HEK293T (cell line): ENCODE measurements at regions not wholly inside any gene's neighbourhood (a gene's known extent, or its start where the extent isn't known, plus 50 kb on each side); places are given as distances from the start of the nearest gene placed in this dataset.

Experiments
- CTCF ChIA-PET: fragments of 350-600 bp; formaldehyde crosslinking; extraction: SDS; loops from one replicate; lab custom pipeline; 2021; ENCODE audit warnings: antibody characterized with exemption, inconsistent platforms; lab: Yijun Ruan, JAX
- POLR2A ChIA-PET: fragments of 350-600 bp; formaldehyde crosslinking; extraction: SDS; loops from one replicate; lab custom pipeline; 2020; ENCODE audit warnings: antibody characterized with exemption, inconsistent platforms; lab: Yijun Ruan, JAX
- DNase-seq: peaks from one replicate; pipeline ENCODE4 v3.0.0; 2012; ENCODE audit warnings: mixed read lengths; ENCODE audit errors: extremely low spot score
- ARNT ChIP-seq: fragments of 450-650 bp; IDR thresholded peaks from 2 replicates; pipeline ENCODE4 v1.6.1; 2017; ENCODE audit warnings: mild to moderate bottlenecking
- BHLHE40 ChIP-seq: fragments of 450-650 bp; IDR thresholded peaks from 2 replicates; pipeline ENCODE4 v1.6.1; 2016; ENCODE audit warnings: mild to moderate bottlenecking, moderate library complexity, borderline replicate concordance
- CTBP1 ChIP-seq: fragments of 450-650 bp; IDR thresholded peaks from 2 replicates; pipeline ENCODE4 v1.6.1; 2016; ENCODE audit warnings: borderline replicate concordance
- ELF4 ChIP-seq: fragments of 450-650 bp; IDR thresholded peaks from 2 replicates; pipeline ENCODE4 v1.6.1; 2017; ENCODE audit warnings: antibody characterized with exemption
- FOXA1 ChIP-seq: fragments of 450-650 bp; IDR thresholded peaks from 2 replicates; pipeline ENCODE4 v1.6.1; 2016; ENCODE audit warnings: mild to moderate bottlenecking
- FOXK2 ChIP-seq: fragments of 450-650 bp; IDR thresholded peaks from 2 replicates; pipeline ENCODE4 v1.6.1; 2016; ENCODE audit warnings: mild to moderate bottlenecking
- FOXM1 ChIP-seq: fragments of 450-650 bp; IDR thresholded peaks from 2 replicates; pipeline ENCODE4 v1.6.1; 2017; ENCODE audit warnings: mild to moderate bottlenecking, borderline replicate concordance
- HDGF ChIP-seq: fragments of 450-650 bp; IDR thresholded peaks from 2 replicates; pipeline ENCODE4 v1.6.1; 2017; ENCODE audit warnings: antibody characterized with exemption, borderline replicate concordance
- L3MBTL2 ChIP-seq: fragments of 450-650 bp; conservative IDR thresholded peaks from 2 replicates; pipeline ENCODE4 v1.6.1; 2016; ENCODE audit warnings: mild to moderate bottlenecking
- LEF1 ChIP-seq: fragments of 450-650 bp; IDR thresholded peaks from 2 replicates; pipeline ENCODE4 v1.6.1; 2017; ENCODE audit warnings: mild to moderate bottlenecking, borderline replicate concordance
- NFRKB ChIP-seq: fragments of 450-650 bp; IDR thresholded peaks from 2 replicates; pipeline ENCODE4 v1.6.1; 2016; ENCODE audit warnings: mild to moderate bottlenecking, moderate library complexity
- SP1 ChIP-seq: fragments of 450-650 bp; IDR thresholded peaks from 2 replicates; pipeline ENCODE4 v1.6.1; 2017
- SUZ12 ChIP-seq: fragments of 450-650 bp; IDR thresholded peaks from 2 replicates; pipeline ENCODE4 v1.6.1; 2016; ENCODE audit warnings: mild to moderate bottlenecking
- TARDBP ChIP-seq: fragments of 450-650 bp; IDR thresholded peaks from 2 replicates; pipeline ENCODE4 v1.6.1; 2016
- ZNF384 ChIP-seq: fragments of 450-650 bp; IDR thresholded peaks from 2 replicates; pipeline ENCODE4 v1.6.1; 2016
- TF ChIP-seq, protein P1 (sequence below): fragments of 450-650 bp; IDR thresholded peaks from 2 replicates; pipeline ENCODE4 v1.6.1; 2016

- ChIA-PET CTCF (no interaction called here), POLR2A (no interaction called here)
- no peak for DNase-seq
- TF ChIP-seq SP1 (no peak), FOXA1 (no peak), TARDBP (no peak), ZNF384 (no peak)
Observed at GRCh38 chr1:188888386-188888785, 1589.3 kb downstream of the BRINP3 start.

- ChIA-PET CTCF (no interaction called here), POLR2A (no interaction called here)
- TF ChIP-seq SP1, result no peak
- no peak for TF ChIP-seq TARDBP
- TF ChIP-seq NFRKB, result no peak
- TF ChIP-seq SUZ12, result no peak
- TF ChIP-seq BHLHE40, result no peak
- TF ChIP-seq ARNT, result no peak
- TF ChIP-seq L3MBTL2, result no peak
- no peak for TF ChIP-seq CTBP1
- TF ChIP-seq ZNF384, result no peak
- TF ChIP-seq, protein P1, sequence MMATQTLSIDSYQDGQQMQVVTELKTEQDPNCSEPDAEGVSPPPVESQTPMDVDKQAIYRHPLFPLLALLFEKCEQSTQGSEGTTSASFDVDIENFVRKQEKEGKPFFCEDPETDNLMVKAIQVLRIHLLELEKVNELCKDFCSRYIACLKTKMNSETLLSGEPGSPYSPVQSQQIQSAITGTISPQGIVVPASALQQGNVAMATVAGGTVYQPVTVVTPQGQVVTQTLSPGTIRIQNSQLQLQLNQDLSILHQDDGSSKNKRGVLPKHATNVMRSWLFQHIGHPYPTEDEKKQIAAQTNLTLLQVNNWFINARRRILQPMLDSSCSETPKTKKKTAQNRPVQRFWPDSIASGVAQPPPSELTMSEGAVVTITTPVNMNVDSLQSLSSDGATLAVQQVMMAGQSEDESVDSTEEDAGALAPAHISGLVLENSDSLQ, result no peak
- DNase-seq, result no peak
Observed at GRCh38 chr1:188889166-188889565, 1588.5 kb downstream of the BRINP3 start.

DNA sequence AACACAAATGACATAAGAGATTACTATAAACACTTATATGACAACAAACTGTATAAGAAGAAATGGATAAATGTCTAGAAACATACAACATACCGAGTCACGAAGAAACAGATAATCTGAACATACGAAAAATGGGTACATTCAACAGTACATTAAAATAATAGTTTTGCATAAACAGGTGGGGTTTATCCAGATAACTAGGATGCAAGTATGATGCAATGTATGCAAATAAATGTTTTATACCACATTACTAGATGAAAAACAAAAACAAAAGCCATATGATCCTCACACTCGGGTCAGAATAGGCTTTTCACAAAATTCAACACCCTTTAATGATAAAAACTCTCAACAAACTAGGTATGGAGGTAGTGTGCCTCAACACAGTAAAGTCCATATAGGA, 1585.7 kb downstream of the BRINP3 start:
- no peak for DNase-seq
- ChIA-PET CTCF (no interaction called here), POLR2A (no interaction called here)
- TF ChIP-seq FOXM1 (no peak), HDGF (no peak), L3MBTL2 (no peak), FOXK2 (no peak), TARDBP (no peak), NFRKB (no peak), FOXA1 (no peak), BHLHE40 (no peak), ARNT (no peak), SUZ12 (no peak), LEF1 (no peak), ELF4 (no peak), ZNF384 (no peak)
- TF ChIP-seq, protein P1, result no peak

DNA sequence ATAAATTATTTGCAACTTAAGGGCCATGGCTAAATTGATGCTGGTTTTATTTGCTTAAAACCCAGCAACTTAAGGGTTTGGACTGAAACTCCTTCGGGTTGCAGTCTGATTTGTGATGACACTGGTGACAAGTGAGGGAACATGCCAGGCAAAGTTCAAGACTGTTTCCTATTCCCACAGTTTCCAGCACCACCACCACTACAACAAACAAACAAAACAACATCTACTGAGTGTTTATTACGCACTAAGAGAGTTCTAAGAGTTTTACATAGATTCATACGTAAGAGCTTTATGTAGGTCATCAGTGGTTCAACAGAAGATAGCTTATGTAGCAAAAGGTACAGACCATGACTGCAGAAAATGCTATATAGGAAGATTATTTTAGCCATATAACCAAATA, 1582.1 kb downstream of the BRINP3 start:
- ChIA-PET POLR2A (no interaction called here), CTCF (no interaction called here)
- DNase-seq, result no peak
- TF ChIP-seq LEF1, result no peak
- no peak for TF ChIP-seq FOXK2
- no peak for TF ChIP-seq NFRKB
- TF ChIP-seq TARDBP, result no peak

DNA sequence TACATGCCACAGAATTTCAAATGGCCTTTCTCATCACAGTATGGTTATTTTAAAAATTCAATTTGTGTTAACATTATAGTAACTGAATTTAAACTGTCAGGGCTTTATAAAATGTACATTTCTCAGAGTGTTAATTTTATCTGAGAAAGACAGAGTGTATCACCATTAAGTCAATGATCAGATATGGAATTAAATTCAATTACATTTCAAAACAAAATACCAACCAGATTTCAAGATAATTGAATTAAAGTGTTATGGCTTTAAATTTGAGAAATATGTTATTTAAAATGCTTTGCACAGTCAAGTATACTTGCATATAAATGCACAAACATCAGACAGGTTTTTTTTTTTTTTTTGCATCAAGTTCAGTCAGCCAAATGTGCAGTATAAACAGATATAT, 1574.4 kb downstream of the BRINP3 start:
- no peak for TF ChIP-seq CTBP1
- no peak for TF ChIP-seq SP1
- no peak for TF ChIP-seq ARNT
- no peak for TF ChIP-seq LEF1
- no peak for TF ChIP-seq TARDBP
- TF ChIP-seq L3MBTL2, result no peak
- TF ChIP-seq SUZ12, result no peak
- TF ChIP-seq, protein P1, result no peak
- CTCF ChIA-PET, result no interaction called here
- DNase-seq, result no peak
- POLR2A ChIA-PET, result no interaction called here

GRCh38 chr1:188904201-188904600, 1573.5 kb downstream of the BRINP3 start:
- no peak for DNase-seq
- TF ChIP-seq NFRKB (no peak), SP1 (no peak), BHLHE40 (no peak), FOXM1 (no peak), L3MBTL2 (no peak), CTBP1 (no peak), SUZ12 (no peak), LEF1 (no peak), ARNT (no peak), HDGF (no peak), TARDBP (no peak), FOXA1 (no peak), FOXK2 (no peak), ZNF384 (no peak), ELF4 (no peak)
- TF ChIP-seq, protein P1, result no peak
- ChIA-PET CTCF (no interaction called here), POLR2A (no interaction called here)

DNA sequence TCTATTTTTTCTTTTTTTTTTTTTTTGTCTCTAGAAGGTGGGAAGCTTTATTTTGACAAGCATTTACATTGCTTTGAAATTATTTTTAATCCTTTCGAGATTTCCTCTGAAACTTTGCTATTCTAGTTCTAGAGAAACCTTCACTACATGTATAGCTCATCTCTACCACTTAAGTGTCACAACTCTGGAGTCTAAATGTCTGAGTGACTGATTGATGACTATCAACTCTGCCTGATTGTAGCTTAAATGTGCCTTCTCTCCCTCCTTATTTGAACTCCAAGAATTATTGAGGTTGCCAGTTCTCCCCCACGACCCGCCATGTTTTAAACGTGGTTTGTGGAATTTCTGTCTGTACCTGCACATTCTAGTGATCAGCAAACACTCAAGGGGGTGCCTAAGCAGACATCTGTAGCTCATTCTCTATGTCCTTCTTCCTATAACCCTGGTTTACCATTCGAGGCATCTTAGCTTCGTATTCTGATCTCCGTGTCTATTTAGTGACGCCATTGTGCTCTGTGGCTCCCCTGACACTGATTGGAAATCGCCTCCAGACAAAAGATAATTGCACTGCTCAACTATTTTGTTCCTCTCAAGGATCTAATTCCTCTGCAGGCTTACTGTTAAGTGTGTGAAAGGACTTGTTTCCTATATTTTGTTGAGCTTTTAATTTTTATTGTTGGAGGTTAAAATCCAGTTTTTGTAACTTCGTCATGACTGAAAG, 1570.6 kb downstream of the BRINP3 start:
- CTCF ChIA-PET, result no interaction called here
- no peak for TF ChIP-seq NFRKB
- TF ChIP-seq SUZ12, result no peak
- TF ChIP-seq L3MBTL2, result no peak
- TF ChIP-seq FOXA1, result no peak
- TF ChIP-seq SP1, result no peak
- no peak for TF ChIP-seq FOXM1
- no peak for TF ChIP-seq CTBP1
- TF ChIP-seq FOXK2, result no peak
- no peak for TF ChIP-seq LEF1
- TF ChIP-seq ZNF384, result no peak
- POLR2A ChIA-PET, result no interaction called here
- no peak for DNase-seq
